Activated CD8-positive, alpha-beta T cell treated with anti-CD3 and anti-CD28 coated beads for 36 hours (primary cell): ENCODE measurements at regions not wholly inside any gene's neighbourhood (a gene's known extent, or its start where the extent isn't known, plus 50 kb on each side); places are given as distances from the start of the nearest gene placed in this dataset.

Experiments used
- ATAC-seq: fragments of 200-7000 bp; cut with Tn5 transposase; one replicate; pipeline ENCODE4 v1.10.0; 2021; ENCODE audit warnings: mild to moderate bottlenecking, moderate library complexity
- CTCF ChIA-PET: fragments of 350-600 bp; sonication (Branson Sonifier 250); formaldehyde crosslinking; loops from one replicate; lab custom pipeline; 2021; ENCODE audit warnings: antibody characterized with exemption; lab: Charles Lee
- POLR2A ChIA-PET: fragments of 350-600 bp; sonication (Branson Sonifier 250); formaldehyde crosslinking; loops from one replicate; lab custom pipeline; 2021; ENCODE audit warnings: antibody characterized with exemption; lab: Charles Lee
- DNase-seq: peaks from one replicate; pipeline ENCODE4 v3.0.0-alpha.2; 2020
- H3K27ac Mint-ChIP-seq: one replicate; pipeline ENCODE4 v1.8.0; 2021; ENCODE audit warnings: mild to moderate bottlenecking, mixed read lengths
- H3K27me3 Mint-ChIP-seq: one replicate; pipeline ENCODE4 v1.8.0; 2021; ENCODE audit warnings: mixed read lengths
- H3K36me3 Mint-ChIP-seq: one replicate; pipeline ENCODE4 v1.8.0; 2021; ENCODE audit warnings: low read depth, mixed read lengths
- H3K4me1 Mint-ChIP-seq: one replicate; pipeline ENCODE4 v1.8.0; 2021; ENCODE audit warnings: low read depth, mixed read lengths
- H3K4me3 Mint-ChIP-seq: one replicate; pipeline ENCODE4 v1.8.0; 2021; ENCODE audit warnings: mild to moderate bottlenecking, moderate library complexity, mixed read lengths
- H3K9me3 Mint-ChIP-seq: one replicate; pipeline ENCODE4 v1.8.0; 2021; ENCODE audit warnings: mixed read lengths
- CTCF ChIP-seq: fragments of 200-600 bp; IDR thresholded peaks from one replicate; pipeline ENCODE4 v1.8.0; 2022; ENCODE audit warnings: antibody characterized with exemption, mild to moderate bottlenecking
- intact Hi-C: fragments of 100-400 bp; cut with micrococcal nuclease; formaldehyde crosslinking; loops from one replicate; pipeline ENCODE4 v1.10.0; 2022

- DNase-seq = no peak
- intact Hi-C loops = no loop called here
- Mint-ChIP-seq H3K4me3 (no peak overlapping the region), H3K36me3 (no peaks in the 10 kb centered on the region), H3K4me1 (no peaks in the 10 kb centered on the region), H3K9me3 (peaks cover 9% of the 10 kb centered on the region), H3K27me3 (no peaks in the 10 kb centered on the region), H3K27ac (no peak overlapping the region)
- ChIA-PET CTCF (no interaction called here), POLR2A (no interaction called here)
- TF ChIP-seq CTCF = no peak
- no peak for ATAC-seq
These were observed 1319.5 kb downstream of the BRINP3 start for GRCh38 chr1:189158155-189158554.

GRCh38 chr1:189175889-189176288 is 1301.8 kb downstream of the BRINP3 start:
- no peak overlapping the region for H3K27ac Mint-ChIP-seq
- H3K36me3 Mint-ChIP-seq = no peaks in the 10 kb centered on the region
- no peaks in the 10 kb centered on the region for H3K27me3 Mint-ChIP-seq
- no peak for TF ChIP-seq CTCF
- H3K9me3 Mint-ChIP-seq = peaks cover 6% of the 10 kb centered on the region
- H3K4me1 Mint-ChIP-seq = no peaks in the 10 kb centered on the region
- intact Hi-C loops = no loop called here
- ATAC-seq (no peak), DNase-seq (no peak)
- no peak overlapping the region for H3K4me3 Mint-ChIP-seq
- POLR2A ChIA-PET = interaction anchor here (0.7 kb wide), 1 partner anchor 7 kb away, joined by 3 read pairs; no protein-coding TSS in a partner anchor
- CTCF ChIA-PET = no interaction called here

GRCh38 chr1:189180057-189180456 is 1297.6 kb downstream of the BRINP3 start:
- ChIA-PET CTCF (no interaction called here), POLR2A (no interaction called here)
- ATAC-seq (no peak), DNase-seq (no peak)
- TF ChIP-seq CTCF = no peak
- Mint-ChIP-seq H3K4me1 (no peaks in the 10 kb centered on the region), H3K4me3 (no peak overlapping the region), H3K27me3 (no peaks in the 10 kb centered on the region), H3K36me3 (no peaks in the 10 kb centered on the region), H3K27ac (no peak overlapping the region), H3K9me3 (peaks cover 5% of the 10 kb centered on the region)
- intact Hi-C loops = no loop called here

- POLR2A ChIA-PET = no interaction called here
- TF ChIP-seq CTCF = no peak
- no peaks in the 10 kb centered on the region for H3K36me3 Mint-ChIP-seq
- no peaks in the 10 kb centered on the region for H3K27me3 Mint-ChIP-seq
- no peak for DNase-seq
- no peaks in the 10 kb centered on the region for H3K4me1 Mint-ChIP-seq
- ATAC-seq = no peak
- CTCF ChIA-PET = no interaction called here
- intact Hi-C loops = no loop called here
- H3K9me3 Mint-ChIP-seq = peaks cover 11% of the 10 kb centered on the region
- no peak overlapping the region for H3K27ac Mint-ChIP-seq
- no peak overlapping the region for H3K4me3 Mint-ChIP-seq
These were observed 1292.6 kb downstream of the BRINP3 start for GRCh38 chr1:189185097-189185496.

- DNase-seq = no peak
- intact Hi-C loops = no loop called here
- Mint-ChIP-seq H3K27me3 (no peaks in the 10 kb centered on the region), H3K4me1 (no peaks in the 10 kb centered on the region), H3K4me3 (no peak overlapping the region), H3K9me3 (peaks cover 10% of the 10 kb centered on the region), H3K27ac (no peak overlapping the region), H3K36me3 (no peaks in the 10 kb centered on the region)
- no peak for TF ChIP-seq CTCF
- ChIA-PET CTCF (no interaction called here), POLR2A (no interaction called here)
- no peak for ATAC-seq
These were observed 1284.7 kb downstream of the BRINP3 start for GRCh38 chr1:189192741-189193520.
